WI38 (cell line): ENCODE measurements at regions not wholly inside any gene's neighbourhood (a gene's known extent, or its start where the extent isn't known, plus 50 kb on each side); places are given as distances from the start of the nearest gene placed in this dataset.

Experiments
- H3K4me3 ChIP-seq: 2 replicates; pipeline ENCODE4 v1.5.1; 2011; ENCODE audit warnings: low read depth, mild to moderate bottlenecking, control low read depth, low read length
- CTCF ChIP-seq: IDR thresholded peaks from 2 replicates; pipeline ENCODE4 v1.5.1; 2012; ENCODE audit warnings: low read depth, mild to moderate bottlenecking, control low read depth, low read length

- no peak for TF ChIP-seq CTCF
- no peak overlapping the region for H3K4me3 ChIP-seq
These were observed 52.2 kb upstream of the ABCA1 start for GRCh38 chr9:104980039-104980654.

- H3K4me3 ChIP-seq = no peak overlapping the region
These were observed 53.7 kb upstream of the ABCA1 start for GRCh38 chr9:104981543-104982129.

GRCh38 chr9:104982543-104982942 lies 54.6 kb upstream of the ABCA1 start:
- no peak for TF ChIP-seq CTCF
- no peak overlapping the region for H3K4me3 ChIP-seq

More at GRCh38 chr9:104981543-104982129, 53.7 kb upstream of the ABCA1 start:
- TF ChIP-seq CTCF = no peak

GRCh38 chr9:104983491-104983890 lies 55.5 kb upstream of the ABCA1 start:
- H3K4me3 ChIP-seq = no peak overlapping the region
- no peak for TF ChIP-seq CTCF

GRCh38 chr9:104984121-104984520 lies 56.2 kb upstream of the ABCA1 start:
- H3K4me3 ChIP-seq = no peak overlapping the region
- no peak for TF ChIP-seq CTCF

GRCh38 chr9:104984542-104984941 lies 56.6 kb upstream of the ABCA1 start:
- H3K4me3 ChIP-seq = no peak overlapping the region
- no peak for TF ChIP-seq CTCF

- H3K4me3 ChIP-seq = no peak overlapping the region
- no peak for TF ChIP-seq CTCF
These were observed 57.0 kb upstream of the ABCA1 start for GRCh38 chr9:104984948-104985347.
